ENCODE measurements at regions not wholly inside any gene's neighbourhood (a gene's known extent, or its start where the extent isn't known, plus 50 kb on each side); places are given as distances from the start of the nearest gene placed in this dataset.

DNA sequence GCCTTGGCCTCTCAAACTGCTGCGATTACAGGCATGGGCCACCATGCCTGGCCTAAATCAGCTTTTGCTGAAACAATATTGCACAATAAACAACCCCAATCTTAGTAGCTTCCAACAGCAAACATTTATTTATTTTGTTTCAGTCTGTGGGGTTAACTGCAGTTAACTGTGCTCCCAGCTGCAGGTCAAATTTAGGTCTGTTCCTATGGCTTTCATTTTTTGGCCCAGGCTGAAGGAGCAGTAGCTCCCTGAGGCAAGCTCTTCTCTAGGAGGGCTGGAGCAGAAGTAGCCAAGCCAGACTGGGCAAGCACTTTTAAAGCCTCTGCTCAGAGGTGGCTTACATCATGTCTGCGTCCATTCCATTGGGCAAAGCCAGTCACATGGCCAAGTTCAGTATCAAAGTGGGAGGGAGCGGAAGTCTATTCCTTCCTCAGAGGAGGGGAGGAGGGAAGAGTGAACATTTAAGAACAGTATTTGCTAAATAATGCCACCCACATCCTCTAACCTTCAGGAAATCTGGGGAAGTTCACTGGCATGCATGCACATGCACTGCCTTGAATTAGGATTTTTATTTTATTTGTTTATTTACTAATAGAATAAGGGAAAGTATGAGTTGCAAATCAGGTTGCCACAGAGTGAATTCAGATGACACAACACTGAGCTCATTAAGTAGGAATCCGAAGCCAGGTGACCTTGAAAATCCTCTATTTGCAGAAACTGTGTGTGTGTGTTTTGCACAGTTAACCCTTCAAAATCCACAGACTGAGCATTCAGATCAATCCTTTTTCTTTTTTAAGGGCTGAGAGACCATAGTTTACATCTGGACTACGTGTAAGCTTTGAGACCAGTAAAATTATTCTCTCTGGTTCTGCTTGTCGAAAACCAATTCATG, 122.0 kb upstream of the SEL1L start:
- 75 to 80% methylated on average over 6 of the region's 6 CpGs for WGBS, 2 donors
- peak in 3 of 4 donors; percentile 25 to 65 (median 43) for ATAC-seq

DNA sequence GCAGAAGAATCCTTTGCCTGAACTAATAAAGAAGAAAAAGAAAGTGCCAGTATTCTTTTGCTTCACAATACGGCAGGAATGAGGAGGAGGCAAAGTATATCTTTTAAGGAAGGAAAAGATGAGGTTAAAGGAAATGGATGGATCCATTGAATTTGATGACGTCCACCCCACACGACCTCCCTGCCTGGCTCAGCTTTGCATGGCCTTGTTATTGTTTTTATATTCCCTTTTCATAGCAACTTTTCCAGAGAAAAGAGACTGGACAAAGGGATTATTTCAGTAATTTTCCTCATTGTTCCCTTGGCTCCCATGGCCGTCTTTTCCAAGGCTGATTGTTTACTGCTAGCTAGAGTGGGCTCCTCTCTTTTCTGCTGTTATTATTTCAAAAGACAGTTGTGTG, 123.2 kb upstream of the SEL1L start:
- H3K27me3 ChIP-seq: no peaks in the 10 kb centered on the region
- TF ChIP-seq, protein P1, sequence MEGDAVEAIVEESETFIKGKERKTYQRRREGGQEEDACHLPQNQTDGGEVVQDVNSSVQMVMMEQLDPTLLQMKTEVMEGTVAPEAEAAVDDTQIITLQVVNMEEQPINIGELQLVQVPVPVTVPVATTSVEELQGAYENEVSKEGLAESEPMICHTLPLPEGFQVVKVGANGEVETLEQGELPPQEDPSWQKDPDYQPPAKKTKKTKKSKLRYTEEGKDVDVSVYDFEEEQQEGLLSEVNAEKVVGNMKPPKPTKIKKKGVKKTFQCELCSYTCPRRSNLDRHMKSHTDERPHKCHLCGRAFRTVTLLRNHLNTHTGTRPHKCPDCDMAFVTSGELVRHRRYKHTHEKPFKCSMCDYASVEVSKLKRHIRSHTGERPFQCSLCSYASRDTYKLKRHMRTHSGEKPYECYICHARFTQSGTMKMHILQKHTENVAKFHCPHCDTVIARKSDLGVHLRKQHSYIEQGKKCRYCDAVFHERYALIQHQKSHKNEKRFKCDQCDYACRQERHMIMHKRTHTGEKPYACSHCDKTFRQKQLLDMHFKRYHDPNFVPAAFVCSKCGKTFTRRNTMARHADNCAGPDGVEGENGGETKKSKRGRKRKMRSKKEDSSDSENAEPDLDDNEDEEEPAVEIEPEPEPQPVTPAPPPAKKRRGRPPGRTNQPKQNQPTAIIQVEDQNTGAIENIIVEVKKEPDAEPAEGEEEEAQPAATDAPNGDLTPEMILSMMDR (IDR thresholded peaks at IDR 0.05): no peak
- H3K36me3 ChIP-seq: no peaks in the 10 kb centered on the region
- H3K27ac ChIP-seq: no peak overlapping the region
- WGBS, 2 donors: 53 to 66% methylated on average over 4 of the region's 4 CpGs
- DNase-seq (no peak), FAIRE-seq (no peak), ATAC-seq (no peak)
- intact Hi-C loops (cut with DNase I): no loop called here
- no peaks in the 10 kb centered on the region for H3K4me1 ChIP-seq
- H3K4me3 ChIP-seq: no peak overlapping the region
- H3K9me3 ChIP-seq: no peaks in the 10 kb centered on the region

More for the DNA sequence above, 122.0 kb upstream of the SEL1L start:
- intact Hi-C loops (cut with DNase I): no loop called here
- Histone ChIP-seq H3K36me3 (no peaks in the 10 kb centered on the region), H3K4me1 (no peaks in the 10 kb centered on the region), H3K27ac (no peak overlapping the region), H3K27me3 (no peaks in the 10 kb centered on the region), H3K9me3 (no peaks in the 10 kb centered on the region), H3K4me3 (no peak overlapping the region)
- FAIRE-seq: no peak
- no peak for DNase-seq
- TF ChIP-seq, protein P1 (IDR thresholded peaks at IDR 0.05): no peak

DNA sequence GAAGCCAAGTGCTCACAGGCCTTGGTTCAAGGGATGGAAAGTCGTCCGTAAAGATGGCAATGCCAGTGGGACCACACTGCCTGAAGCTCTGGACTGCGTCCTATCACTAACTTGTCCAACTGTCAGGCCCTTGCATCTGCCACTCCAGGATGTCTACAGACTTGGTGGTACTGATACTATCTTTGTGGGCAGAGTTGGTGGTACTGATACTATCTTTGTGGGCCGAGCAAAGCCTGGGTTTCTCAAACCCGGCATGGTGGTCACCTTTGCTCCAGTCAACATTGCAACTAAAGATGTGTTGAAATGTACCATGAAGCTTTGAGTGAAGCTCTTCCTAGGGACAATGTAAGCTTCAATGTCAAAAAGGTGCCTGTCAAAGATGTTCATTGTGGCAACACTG, 128.4 kb upstream of the SEL1L start:
- DNase-seq (no peak), ATAC-seq (no peak), FAIRE-seq (no peak)
- Histone ChIP-seq H3K36me3 (no peaks in the 10 kb centered on the region), H3K27me3 (no peaks in the 10 kb centered on the region), H3K4me1 (no peaks in the 10 kb centered on the region), H3K4me3 (no peak overlapping the region), H3K27ac (no peak overlapping the region), H3K9me3 (no peaks in the 10 kb centered on the region)
- TF ChIP-seq, protein P1 (IDR thresholded peaks at IDR 0.05): no peak
- WGBS, 2 donors: 71 to 73% methylated on average over 5 of the region's 5 CpGs
- intact Hi-C loops (cut with DNase I): no loop called here

DNA sequence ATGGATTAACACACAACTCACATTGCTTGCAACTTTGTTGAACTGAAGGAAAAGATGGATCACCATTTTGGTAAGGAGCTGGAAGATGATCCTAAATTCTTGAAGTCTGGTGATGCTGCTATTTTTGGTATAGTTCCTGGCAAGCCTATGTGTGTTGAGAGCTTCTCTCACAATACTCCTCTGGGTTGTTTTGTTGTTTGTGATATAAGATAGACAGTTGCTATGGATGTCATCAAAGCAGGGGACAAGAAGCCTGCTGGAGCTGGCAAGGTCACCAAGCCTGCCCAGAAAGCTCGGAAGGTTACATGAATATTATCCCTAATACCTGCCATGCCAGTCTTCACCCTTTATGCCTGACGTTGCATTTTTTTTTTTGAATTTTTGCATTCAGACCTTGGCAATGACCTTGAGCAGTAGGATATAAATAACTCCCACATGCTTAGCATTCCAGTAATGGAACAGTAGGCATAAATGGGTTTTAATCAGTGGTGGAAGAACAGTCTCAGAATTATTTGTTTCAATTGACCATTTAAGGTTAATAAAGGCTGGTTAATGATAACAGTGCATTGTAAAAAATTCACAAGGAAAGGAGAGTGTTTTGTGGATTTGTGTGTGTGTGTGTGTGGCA, 129.0 kb upstream of the SEL1L start:
- Histone ChIP-seq H3K27me3 (no peaks in the 10 kb centered on the region), H3K27ac (no peak overlapping the region), H3K9me3 (no peaks in the 10 kb centered on the region), H3K4me1 (no peaks in the 10 kb centered on the region), H3K4me3 (no peak overlapping the region), H3K36me3 (no peaks in the 10 kb centered on the region)
- DNase-seq (no peak), ATAC-seq (peak in 1 of 4 donors; percentile 57), FAIRE-seq (no peak)
- 15 to 23% methylated on average over 2 of the region's 2 CpGs for WGBS, 2 donors
- TF ChIP-seq, protein P1 (IDR thresholded peaks at IDR 0.05): no peak
- intact Hi-C loops (cut with DNase I): no loop called here
